ENCODE measurements at regions not wholly inside any gene's neighbourhood (a gene's known extent, or its start where the extent isn't known, plus 50 kb on each side); places are given as distances from the start of the nearest gene placed in this dataset.

DNA sequence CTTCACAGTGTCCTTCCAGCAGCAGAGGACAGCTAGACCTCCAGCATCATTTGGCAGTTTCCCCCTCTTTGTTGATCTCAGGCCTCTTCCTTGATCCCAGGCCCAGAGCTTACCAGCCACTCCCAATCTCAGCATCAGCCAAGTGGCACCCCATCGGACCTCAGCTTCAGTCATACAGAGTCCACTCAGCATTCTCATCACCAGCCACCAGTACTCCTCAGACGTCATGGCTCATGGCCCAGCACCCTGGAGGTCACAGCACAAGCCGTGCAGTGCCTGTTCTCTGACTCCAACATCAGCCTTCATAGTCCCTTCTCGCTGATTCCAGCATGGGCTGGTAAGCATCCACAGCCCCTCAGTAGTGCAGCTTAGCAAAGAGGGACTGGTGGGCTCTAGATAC is 487.6 kb upstream of the DAB1 start:
- no peak overlapping the region for H3K9ac ChIP-seq (ENCODE audit: low read length)

DNA sequence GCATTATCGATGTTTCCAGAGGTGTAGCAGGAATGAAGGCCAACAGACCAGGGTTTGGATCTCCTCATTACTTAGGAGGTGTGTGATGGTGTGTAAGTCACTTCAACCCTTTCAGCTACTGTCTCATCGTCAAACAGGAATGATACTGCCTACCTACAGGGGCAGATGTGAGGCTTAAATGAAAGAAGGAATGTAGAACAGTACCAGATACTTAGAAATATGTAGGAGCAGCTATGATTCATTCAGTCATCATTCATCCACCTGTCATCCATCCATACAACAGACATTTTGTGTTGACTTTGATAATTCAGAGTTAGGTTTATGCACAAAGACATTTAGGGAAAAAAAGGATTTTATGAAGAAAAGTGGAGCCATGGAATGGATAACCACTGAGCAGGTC is 486.9 kb upstream of the DAB1 start:
- no peak overlapping the region for H3K4me3 ChIP-seq (ENCODE audit: low read length)
- H3K36me3 ChIP-seq (ENCODE audit: control insufficient read depth, insufficient read depth, low read length): no peaks in the 10 kb centered on the region
- H3K9ac ChIP-seq (ENCODE audit: low read length): no peak overlapping the region
- H3K4me1 ChIP-seq (ENCODE audit: control insufficient read depth, insufficient read depth, low read length): no peaks in the 10 kb centered on the region
- no peaks in the 10 kb centered on the region for H3K9me3 ChIP-seq (ENCODE audit: control insufficient read depth, low read length)
- H3K27me3 ChIP-seq (ENCODE audit: control insufficient read depth, insufficient read depth, low read length): no peaks in the 10 kb centered on the region

More for the DNA sequence above, 487.6 kb upstream of the DAB1 start:
- H3K9me3 ChIP-seq (ENCODE audit: control insufficient read depth, low read length): no peaks in the 10 kb centered on the region
- no peak overlapping the region for H3K4me3 ChIP-seq (ENCODE audit: low read length)
- no peaks in the 10 kb centered on the region for H3K27me3 ChIP-seq (ENCODE audit: control insufficient read depth, insufficient read depth, low read length)
- no peaks in the 10 kb centered on the region for H3K4me1 ChIP-seq (ENCODE audit: control insufficient read depth, insufficient read depth, low read length)
- H3K36me3 ChIP-seq (ENCODE audit: control insufficient read depth, insufficient read depth, low read length): no peaks in the 10 kb centered on the region

DNA sequence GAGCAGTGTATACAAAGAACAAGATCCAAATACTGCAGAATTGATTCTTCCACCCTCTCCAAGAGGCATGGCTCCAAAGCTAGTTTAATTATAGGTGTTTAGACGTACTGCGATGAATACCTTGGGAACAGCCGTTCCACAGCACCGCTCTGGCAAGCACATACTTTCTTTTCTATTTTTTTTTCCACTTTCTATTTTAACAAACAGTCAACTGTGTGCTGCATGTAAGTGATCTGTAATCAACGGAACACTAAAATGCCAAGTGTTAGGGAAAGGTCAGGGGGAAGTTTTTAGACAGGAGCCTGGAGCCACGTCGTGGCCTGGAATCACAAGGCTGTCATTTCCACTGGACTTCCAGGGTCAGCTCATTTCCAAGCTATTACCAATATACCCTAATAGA is 486.4 kb upstream of the DAB1 start:
- Histone ChIP-seq H3K4me1 (ENCODE audit: control insufficient read depth, insufficient read depth, low read length) (no peaks in the 10 kb centered on the region), H3K4me3 (ENCODE audit: low read length) (no peak overlapping the region), H3K36me3 (ENCODE audit: control insufficient read depth, insufficient read depth, low read length) (no peaks in the 10 kb centered on the region), H3K27me3 (ENCODE audit: control insufficient read depth, insufficient read depth, low read length) (no peaks in the 10 kb centered on the region), H3K9me3 (ENCODE audit: control insufficient read depth, low read length) (no peaks in the 10 kb centered on the region), H3K9ac (ENCODE audit: low read length) (no peak overlapping the region)

DNA sequence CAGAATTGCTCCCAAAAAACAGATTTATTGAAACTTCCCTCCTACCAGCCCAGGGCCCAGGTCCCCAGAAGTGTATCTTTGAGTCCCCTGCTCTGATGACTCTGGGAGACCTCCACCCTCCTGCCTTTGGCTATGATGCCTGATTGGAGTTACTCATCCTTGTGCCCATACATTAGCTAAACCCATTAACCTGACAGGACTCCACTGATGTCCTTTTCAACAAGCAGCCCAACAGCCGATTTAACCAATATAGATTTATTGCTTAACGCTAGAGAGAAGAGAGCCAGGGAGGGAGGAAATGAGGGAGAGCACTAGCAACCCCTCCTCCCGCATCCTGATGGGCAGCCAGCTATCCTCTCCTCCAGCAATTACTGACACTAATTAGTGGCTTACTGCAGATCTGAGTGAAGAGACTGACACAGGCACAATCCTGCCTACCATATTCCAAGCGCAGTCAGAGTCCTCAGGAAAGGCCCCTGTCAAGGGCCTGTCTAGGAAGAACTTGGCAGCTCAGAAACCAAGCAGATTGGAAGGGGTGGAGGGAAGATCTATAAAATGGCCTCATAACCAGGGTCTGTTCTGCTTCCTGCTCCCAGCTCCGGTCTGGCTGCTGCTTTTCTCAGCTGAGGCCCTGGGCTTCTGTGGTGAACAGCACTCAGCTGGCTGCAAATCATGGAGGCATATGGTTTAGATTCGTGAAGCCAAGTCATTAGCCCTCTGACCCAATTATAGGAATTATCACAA is 484.5 kb upstream of the DAB1 start:
- no peaks in the 10 kb centered on the region for H3K9me3 ChIP-seq (ENCODE audit: control insufficient read depth, low read length)
- no peaks in the 10 kb centered on the region for H3K27me3 ChIP-seq (ENCODE audit: control insufficient read depth, insufficient read depth, low read length)
- H3K9ac ChIP-seq (ENCODE audit: low read length): no peak overlapping the region
- H3K4me1 ChIP-seq (ENCODE audit: control insufficient read depth, insufficient read depth, low read length): no peaks in the 10 kb centered on the region
- H3K4me3 ChIP-seq (ENCODE audit: low read length): no peak overlapping the region
- H3K36me3 ChIP-seq (ENCODE audit: control insufficient read depth, insufficient read depth, low read length): no peaks in the 10 kb centered on the region

DNA sequence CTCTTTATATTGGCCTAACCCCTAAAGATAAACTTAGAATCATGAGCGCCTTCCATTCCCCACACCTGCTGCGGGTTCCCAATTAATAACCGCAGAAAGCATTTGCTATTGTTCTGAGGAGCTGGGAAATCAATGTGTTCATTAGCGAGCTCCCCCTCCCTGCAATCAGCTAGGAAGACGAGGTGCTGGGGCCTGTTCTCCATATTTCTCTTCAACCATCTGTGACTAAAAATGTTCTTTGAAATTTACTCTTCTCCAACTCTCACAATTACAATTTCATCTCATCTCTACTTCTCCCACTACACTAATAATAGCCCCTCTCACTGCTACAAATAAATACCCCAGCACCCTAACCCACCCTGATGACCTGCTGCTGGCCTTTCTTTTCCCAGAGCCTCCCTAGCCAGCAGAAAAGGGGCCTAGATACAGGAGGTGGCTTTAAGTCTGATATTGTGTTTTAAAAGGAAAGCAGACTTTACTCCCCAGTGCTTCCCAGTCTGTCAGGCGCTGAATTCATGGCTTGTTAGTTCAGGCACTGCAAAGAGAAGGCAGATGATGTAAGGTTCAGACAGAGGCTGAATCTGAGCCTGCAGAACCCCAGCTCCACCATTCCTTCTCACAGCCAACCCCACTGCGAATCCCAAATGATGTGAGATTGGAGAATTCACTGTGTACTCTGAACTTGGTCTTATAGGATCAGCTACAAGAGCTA is 477.5 kb upstream of the DAB1 start:
- Histone ChIP-seq H3K4me3 (ENCODE audit: low read length) (no peak overlapping the region), H3K27me3 (ENCODE audit: control insufficient read depth, insufficient read depth, low read length) (no peaks in the 10 kb centered on the region), H3K4me1 (ENCODE audit: control insufficient read depth, insufficient read depth, low read length) (no peaks in the 10 kb centered on the region), H3K36me3 (ENCODE audit: control insufficient read depth, insufficient read depth, low read length) (no peaks in the 10 kb centered on the region), H3K9ac (ENCODE audit: low read length) (no peak overlapping the region), H3K9me3 (ENCODE audit: control insufficient read depth, low read length) (no peaks in the 10 kb centered on the region)

DNA sequence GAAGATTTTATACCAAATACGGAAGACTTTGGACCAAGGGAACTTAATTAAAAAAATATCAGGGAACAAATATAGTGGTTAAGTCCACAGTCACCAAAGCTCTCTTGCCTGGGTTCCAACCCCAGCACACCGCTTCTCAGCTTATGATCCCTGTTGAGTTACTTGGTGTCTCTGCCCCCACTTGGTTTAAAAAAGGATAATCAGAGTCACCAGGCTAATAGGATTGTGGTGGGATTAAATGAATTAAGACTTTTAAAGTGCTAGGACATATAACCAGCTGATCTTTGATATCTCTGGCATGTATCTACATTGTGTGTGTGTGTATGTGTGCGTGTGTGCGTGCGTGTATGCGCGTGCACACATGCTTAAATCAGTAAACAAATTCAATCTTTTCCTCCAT is 474.7 kb upstream of the DAB1 start:
- H3K4me3 ChIP-seq (ENCODE audit: low read length): no peak overlapping the region
- H3K4me1 ChIP-seq (ENCODE audit: control insufficient read depth, insufficient read depth, low read length): no peaks in the 10 kb centered on the region
- no peaks in the 10 kb centered on the region for H3K36me3 ChIP-seq (ENCODE audit: control insufficient read depth, insufficient read depth, low read length)
- no peak overlapping the region for H3K9ac ChIP-seq (ENCODE audit: low read length)
- H3K9me3 ChIP-seq (ENCODE audit: control insufficient read depth, low read length): no peaks in the 10 kb centered on the region
- H3K27me3 ChIP-seq (ENCODE audit: control insufficient read depth, insufficient read depth, low read length): no peaks in the 10 kb centered on the region

DNA sequence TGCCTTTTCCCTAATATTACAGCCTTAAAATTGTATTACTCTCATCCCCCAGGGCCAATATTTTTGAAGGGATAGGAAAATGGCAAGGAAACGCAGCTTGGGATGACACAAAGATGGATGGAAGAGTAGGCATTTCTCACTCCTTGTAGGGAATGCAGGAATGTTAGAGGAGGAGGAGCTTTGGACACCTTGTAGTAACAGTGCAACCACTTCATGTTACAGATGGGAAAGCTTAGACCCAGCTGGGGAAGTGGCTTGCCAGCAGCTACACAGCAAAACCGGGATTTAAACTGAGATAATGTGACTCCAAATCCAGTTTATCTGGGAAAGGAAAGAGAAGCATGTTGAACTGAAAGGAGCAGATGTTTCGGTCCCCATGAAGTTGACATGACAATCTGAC is 473.7 kb upstream of the DAB1 start:
- no peaks in the 10 kb centered on the region for H3K9me3 ChIP-seq (ENCODE audit: control insufficient read depth, low read length)
- no peak overlapping the region for H3K4me3 ChIP-seq (ENCODE audit: low read length)
- no peaks in the 10 kb centered on the region for H3K36me3 ChIP-seq (ENCODE audit: control insufficient read depth, insufficient read depth, low read length)
- H3K9ac ChIP-seq (ENCODE audit: low read length): no peak overlapping the region
- no peaks in the 10 kb centered on the region for H3K27me3 ChIP-seq (ENCODE audit: control insufficient read depth, insufficient read depth, low read length)
- no peaks in the 10 kb centered on the region for H3K4me1 ChIP-seq (ENCODE audit: control insufficient read depth, insufficient read depth, low read length)

DNA sequence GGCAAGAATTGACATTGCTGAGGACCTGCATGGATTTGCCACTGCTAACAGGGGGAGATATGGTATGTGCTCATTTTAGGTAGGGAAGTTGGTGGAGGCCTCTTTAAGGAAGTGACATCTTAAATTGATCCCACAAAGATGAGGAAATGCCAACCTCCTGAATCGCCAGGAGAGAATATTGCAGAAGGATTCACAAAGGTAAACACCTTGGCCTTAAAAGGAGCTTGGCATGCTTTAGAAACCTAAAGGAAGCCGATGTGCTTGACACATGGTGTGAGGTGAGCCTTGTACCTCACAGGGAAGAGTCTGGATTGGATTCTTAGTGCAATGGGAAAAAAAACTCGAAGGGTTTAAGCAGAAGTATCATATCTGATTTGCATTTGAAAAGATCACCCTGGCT is 470.5 kb upstream of the DAB1 start:
- Histone ChIP-seq H3K9me3 (ENCODE audit: control insufficient read depth, low read length) (no peaks in the 10 kb centered on the region), H3K4me1 (ENCODE audit: control insufficient read depth, insufficient read depth, low read length) (no peaks in the 10 kb centered on the region), H3K36me3 (ENCODE audit: control insufficient read depth, insufficient read depth, low read length) (no peaks in the 10 kb centered on the region), H3K4me3 (ENCODE audit: low read length) (no peak overlapping the region), H3K9ac (ENCODE audit: low read length) (no peak overlapping the region), H3K27me3 (ENCODE audit: control insufficient read depth, insufficient read depth, low read length) (no peaks in the 10 kb centered on the region)

DNA sequence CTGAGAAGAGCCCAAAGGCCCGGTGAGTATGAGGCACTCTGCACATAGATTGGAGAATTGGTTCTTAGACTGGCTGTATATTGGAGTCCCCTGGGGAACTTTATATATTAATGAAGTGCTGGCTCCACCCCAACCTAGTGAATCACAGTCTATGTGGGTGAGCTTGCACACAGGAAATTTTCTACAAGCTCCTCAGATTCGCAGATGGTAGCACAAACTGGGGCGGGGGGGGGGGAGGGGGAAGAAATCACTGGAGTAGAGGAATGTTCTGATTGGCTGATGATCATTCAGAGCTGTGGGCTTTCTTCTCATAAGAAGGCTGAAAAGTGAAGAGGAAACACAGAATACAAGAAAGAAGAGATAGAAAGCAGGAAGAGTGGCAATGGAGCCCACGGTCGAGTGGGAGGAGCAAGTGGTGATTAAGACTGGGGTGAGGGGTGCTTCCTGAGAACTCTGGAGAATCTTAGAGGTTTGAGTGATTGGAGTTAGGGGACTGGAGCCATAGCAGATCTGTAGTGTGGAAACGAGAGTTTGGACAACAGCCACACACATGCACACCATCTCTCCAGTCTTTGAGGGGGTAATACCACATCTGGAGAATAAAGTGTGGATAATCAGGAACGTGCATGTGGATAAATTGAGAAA is 465.9 kb upstream of the DAB1 start:
- H3K27me3 ChIP-seq (ENCODE audit: control insufficient read depth, insufficient read depth, low read length): no peaks in the 10 kb centered on the region
- H3K9ac ChIP-seq (ENCODE audit: low read length): no peak overlapping the region
- no peaks in the 10 kb centered on the region for H3K4me1 ChIP-seq (ENCODE audit: control insufficient read depth, insufficient read depth, low read length)
- H3K36me3 ChIP-seq (ENCODE audit: control insufficient read depth, insufficient read depth, low read length): no peaks in the 10 kb centered on the region
- no peak overlapping the region for H3K4me3 ChIP-seq (ENCODE audit: low read length)
- no peaks in the 10 kb centered on the region for H3K9me3 ChIP-seq (ENCODE audit: control insufficient read depth, low read length)

DNA sequence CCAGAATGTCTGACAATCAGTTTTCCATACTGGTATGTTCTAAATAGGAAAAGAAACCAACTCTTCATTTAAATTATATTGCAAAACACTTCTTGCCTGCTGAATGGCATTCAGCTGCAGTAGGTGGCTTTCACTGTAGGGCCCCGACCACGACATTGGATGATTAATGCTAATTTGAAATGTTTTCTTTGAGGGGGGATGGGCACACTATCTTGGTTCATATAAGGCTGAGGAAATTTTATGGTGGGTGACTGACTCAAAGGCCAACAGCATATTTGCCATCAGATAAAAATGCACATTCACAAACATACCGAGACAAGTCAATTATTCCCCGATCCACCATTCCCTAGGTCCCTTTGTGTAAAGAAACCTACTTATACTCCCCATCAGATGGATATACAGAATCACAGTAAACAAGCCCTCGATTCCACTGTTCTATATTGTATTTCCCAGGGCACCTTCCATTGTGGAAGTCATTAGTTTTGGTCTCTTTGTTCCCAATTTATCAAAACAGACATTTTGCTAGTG is 464.2 kb upstream of the DAB1 start:
- no peaks in the 10 kb centered on the region for H3K9me3 ChIP-seq (ENCODE audit: control insufficient read depth, low read length)
- H3K4me3 ChIP-seq (ENCODE audit: low read length): no peak overlapping the region
- H3K36me3 ChIP-seq (ENCODE audit: control insufficient read depth, insufficient read depth, low read length): no peaks in the 10 kb centered on the region
- H3K4me1 ChIP-seq (ENCODE audit: control insufficient read depth, insufficient read depth, low read length): no peaks in the 10 kb centered on the region
- no peak overlapping the region for H3K9ac ChIP-seq (ENCODE audit: low read length)
- H3K27me3 ChIP-seq (ENCODE audit: control insufficient read depth, insufficient read depth, low read length): no peaks in the 10 kb centered on the region

DNA sequence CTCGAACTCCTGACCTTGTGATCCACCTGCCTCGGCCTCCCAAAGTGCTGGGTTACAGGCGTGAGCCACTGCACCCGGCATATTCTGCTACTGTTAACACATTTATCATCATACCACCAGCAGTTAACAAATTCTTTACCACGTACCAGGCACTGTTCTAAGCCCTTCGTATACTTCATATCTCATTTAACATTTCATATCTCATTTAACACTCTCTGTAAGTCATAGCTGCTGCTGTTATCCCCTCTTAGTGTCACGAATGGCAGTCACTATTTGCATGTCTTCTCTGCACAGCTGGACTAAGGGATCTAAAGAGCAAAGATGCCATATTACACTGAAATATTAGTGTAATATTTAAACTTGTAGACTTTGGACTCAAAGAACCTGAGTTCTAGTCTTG is 462.5 kb upstream of the DAB1 start:
- H3K9ac ChIP-seq (ENCODE audit: low read length): no peak overlapping the region
- H3K27me3 ChIP-seq (ENCODE audit: control insufficient read depth, insufficient read depth, low read length): no peaks in the 10 kb centered on the region
- no peaks in the 10 kb centered on the region for H3K36me3 ChIP-seq (ENCODE audit: control insufficient read depth, insufficient read depth, low read length)
- H3K4me1 ChIP-seq (ENCODE audit: control insufficient read depth, insufficient read depth, low read length): no peaks in the 10 kb centered on the region
- H3K9me3 ChIP-seq (ENCODE audit: control insufficient read depth, low read length): no peaks in the 10 kb centered on the region
- H3K4me3 ChIP-seq (ENCODE audit: low read length): no peak overlapping the region

DNA sequence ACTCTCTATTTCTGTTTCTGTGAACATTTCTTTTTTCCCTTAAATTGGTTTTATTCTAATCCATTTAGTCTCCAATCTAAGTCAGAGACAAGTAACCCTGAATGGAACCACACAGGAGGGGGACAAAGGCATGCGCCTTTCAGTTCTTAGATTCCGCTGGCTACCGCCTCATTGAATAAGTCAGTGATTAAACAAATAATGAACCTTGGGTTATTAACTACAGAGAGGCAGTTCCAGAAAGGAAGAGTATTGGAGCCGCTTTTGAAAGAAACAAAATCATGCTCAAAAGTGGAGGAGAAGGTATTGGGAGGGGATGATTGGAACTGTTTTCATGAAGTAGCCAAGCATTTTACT is 459.8 kb upstream of the DAB1 start:
- H3K27me3 ChIP-seq (ENCODE audit: control insufficient read depth, insufficient read depth, low read length): no peaks in the 10 kb centered on the region
- no peaks in the 10 kb centered on the region for H3K9me3 ChIP-seq (ENCODE audit: control insufficient read depth, low read length)
- H3K4me1 ChIP-seq (ENCODE audit: control insufficient read depth, insufficient read depth, low read length): no peaks in the 10 kb centered on the region
- no peak overlapping the region for H3K9ac ChIP-seq (ENCODE audit: low read length)
- H3K36me3 ChIP-seq (ENCODE audit: control insufficient read depth, insufficient read depth, low read length): no peaks in the 10 kb centered on the region
- no peak overlapping the region for H3K4me3 ChIP-seq (ENCODE audit: low read length)
